GM23338 (cell line): ENCODE measurements at regions not wholly inside any gene's neighbourhood (a gene's known extent, or its start where the extent isn't known, plus 50 kb on each side); places are given as distances from the start of the nearest gene placed in this dataset.

Experiments
- ATAC-seq: fragments of 200-7000 bp; cut with Tn5 transposase; 3 replicates; pipeline ENCODE4 v1.9.1; 2020
- DNase-seq: peaks from one replicate; pipeline ENCODE4 v3.0.0-alpha.2; 2015; ENCODE audit warnings: low spot score
- H2AFZ ChIP-seq: fragments of 200-600 bp; sonication (generic); 2 replicates; pipeline ENCODE4 v1.8.0; 2016; ENCODE audit warnings: antibody characterized with exemption, mild to moderate bottlenecking, moderate library complexity
- H3F3A ChIP-seq: fragments of 200-600 bp; sonication (generic); replicated peaks from 2 replicates; pipeline ENCODE4 v1.8.0; 2017; ENCODE audit warnings: antibody characterized with exemption, mixed run types, low read depth
- H3K27ac ChIP-seq: fragments of 200-600 bp; sonication (generic); 2 replicates; pipeline ENCODE4 v1.6.1; 2016; ENCODE audit warnings: low read depth
- H3K27me3 ChIP-seq: fragments of 200-600 bp; sonication (generic); 2 replicates; pipeline ENCODE4 v1.8.0; 2016; ENCODE audit warnings: mild to moderate bottlenecking, mixed run types, moderate library complexity; ENCODE audit not compliant: insufficient read depth
- H3K36me3 ChIP-seq: fragments of 200-600 bp; sonication (generic); 2 replicates; pipeline ENCODE4 v1.8.0; 2016; ENCODE audit warnings: mild to moderate bottlenecking; ENCODE audit not compliant: insufficient read depth
- H3K4me1 ChIP-seq: fragments of 200-600 bp; sonication (generic); 2 replicates; pipeline ENCODE4 v1.8.0; 2016; ENCODE audit warnings: mild to moderate bottlenecking, moderate library complexity; ENCODE audit not compliant: insufficient read depth
- H3K4me2 ChIP-seq: fragments of 200-600 bp; sonication (generic); 2 replicates; pipeline ENCODE4 v1.7.1; 2017; ENCODE audit warnings: mixed run types
- H3K4me3 ChIP-seq: fragments of 200-600 bp; sonication (generic); 2 replicates; pipeline ENCODE4 v1.6.1; 2016; ENCODE audit warnings: mixed run types
- H3K79me2 ChIP-seq: fragments of 200-600 bp; sonication (generic); replicated peaks from 2 replicates; pipeline ENCODE4 v1.8.0; 2017; ENCODE audit warnings: mild to moderate bottlenecking; ENCODE audit not compliant: insufficient read depth
- H3K9me2 ChIP-seq: fragments of 200-600 bp; sonication (generic); 2 replicates; pipeline ENCODE4 v1.8.0; 2017; ENCODE audit not compliant: insufficient read depth
- H4K20me1 ChIP-seq: fragments of 200-600 bp; sonication (generic); replicated peaks from 2 replicates; pipeline ENCODE4 v1.8.0; 2017; ENCODE audit warnings: mild to moderate bottlenecking; ENCODE audit not compliant: insufficient read depth
- H3K27ac Mint-ChIP-seq: 2 replicates; pipeline ENCODE4 v1.8.0; 2020; ENCODE audit warnings: inconsistent platforms, mild to moderate bottlenecking, moderate library complexity, mixed read lengths
- H3K27me3 Mint-ChIP-seq: 3 replicates; pipeline ENCODE4 v1.8.0; 2022; ENCODE audit warnings: low read depth, mild to moderate bottlenecking, moderate library complexity, mixed read lengths, inconsistent platforms; ENCODE audit not compliant: insufficient read depth, poor library complexity
- H3K36me3 Mint-ChIP-seq: 3 replicates; pipeline ENCODE4 v1.8.0; 2021; ENCODE audit warnings: low read depth, mild to moderate bottlenecking, inconsistent platforms, moderate library complexity, mixed read lengths
- H3K4me1 Mint-ChIP-seq: 3 replicates; pipeline ENCODE4 v1.8.0; 2020; ENCODE audit warnings: mild to moderate bottlenecking, inconsistent platforms, mixed read lengths
- H3K4me3 Mint-ChIP-seq: 3 replicates; pipeline ENCODE4 v1.8.0; 2021; ENCODE audit warnings: moderate library complexity, mild to moderate bottlenecking, inconsistent platforms, mixed read lengths
- H3K9me3 Mint-ChIP-seq: 3 replicates; pipeline ENCODE4 v1.8.0; 2020; ENCODE audit warnings: moderate library complexity, mild to moderate bottlenecking, inconsistent platforms, mixed read lengths
- CREB1 ChIP-seq: fragments of 250-450 bp; sonication (Bioruptor Pico); IDR thresholded peaks from 2 replicates; pipeline ENCODE4 v1.5.0; 2020; ENCODE audit warnings: low read depth, mild to moderate bottlenecking, moderate library complexity
- CTCF ChIP-seq, 2 experiments: fragments of 200-600 bp in 1 of 2; sonication (generic) in 1 of 2; conservative IDR thresholded peaks; 2 replicates each; pipeline versions ENCODE4 v1.5.1 to v1.6.1; 2016 to 2017; ENCODE audit warnings: antibody characterized with exemption in 2 of 2, low read depth in 2 of 2, mild to moderate bottlenecking in 2 of 2, moderate library complexity in 1 of 2
- ETS1 ChIP-seq: IDR thresholded peaks from 2 replicates; pipeline ENCODE4 v1.6.1; 2016; ENCODE audit warnings: antibody characterized with exemption
- EZH2 ChIP-seq: fragments of 200-600 bp; sonication (generic); IDR thresholded peaks from one replicate; pipeline ENCODE4 v1.8.0; 2017; ENCODE audit warnings: antibody characterized with exemption, mild to moderate bottlenecking, low read depth; ENCODE audit not compliant: unreplicated experiment
- EZH2phosphoT487 ChIP-seq: fragments of 200-600 bp; sonication (generic); IDR thresholded peaks from one replicate; pipeline ENCODE4 v1.8.1; 2018; ENCODE audit warnings: antibody characterized with exemption; ENCODE audit not compliant: unreplicated experiment
- JUNB ChIP-seq: IDR thresholded peaks from one replicate; pipeline ENCODE4 v1.6.1; 2016; ENCODE audit warnings: antibody characterized with exemption; ENCODE audit not compliant: unreplicated experiment
- NANOG ChIP-seq: IDR thresholded peaks from 2 replicates; pipeline ENCODE4 v1.6.1; 2016; ENCODE audit warnings: antibody characterized with exemption, borderline replicate concordance
- POLR2AphosphoS5 ChIP-seq: IDR thresholded peaks from 2 replicates; pipeline ENCODE4 v1.6.1; 2016; ENCODE audit warnings: antibody characterized with exemption, low read depth
- REST ChIP-seq: IDR thresholded peaks from one replicate; pipeline ENCODE4 v1.6.1; 2018; ENCODE audit warnings: antibody characterized with exemption; ENCODE audit not compliant: unreplicated experiment
- STAT1 ChIP-seq: IDR thresholded peaks from one replicate; pipeline ENCODE4 v1.6.1; 2016; ENCODE audit warnings: antibody characterized with exemption; ENCODE audit not compliant: unreplicated experiment
- ZNF114 ChIP-seq: fragments of 250-450 bp; sonication (Bioruptor Pico); IDR thresholded peaks from 2 replicates; pipeline ENCODE4 v1.5.0; 2020; ENCODE audit warnings: mild to moderate bottlenecking, moderate library complexity
- ZNF331 ChIP-seq: fragments of 250-450 bp; sonication (Bioruptor Pico); IDR thresholded peaks from 2 replicates; pipeline ENCODE4 v1.5.0; 2020; ENCODE audit warnings: low read depth, mild to moderate bottlenecking, moderate library complexity
- ZNF462 ChIP-seq: fragments of 250-450 bp; sonication (Bioruptor Pico); IDR thresholded peaks from 2 replicates; pipeline ENCODE4 v1.5.0; 2020; ENCODE audit warnings: mild to moderate bottlenecking, moderate library complexity

- ATAC-seq (no peak), DNase-seq (no peak)
- Histone ChIP-seq H3K36me3 (no peaks in the 10 kb centered on the region), H4K20me1 (no peaks in the 10 kb centered on the region), H2AFZ (no peak overlapping the region), H3K4me2 (no peak overlapping the region), H3K27me3 (no peaks in the 10 kb centered on the region), H3K4me1 (peaks cover 12% of the 10 kb centered on the region; the same call in 1 of the 2 replicates), H3K79me2 (no peaks in the 10 kb centered on the region), H3F3A (no peaks in the 10 kb centered on the region), H3K9me2 (no peaks in the 10 kb centered on the region), H3K27ac (no peak overlapping the region), H3K4me3 (no peak overlapping the region)
- H3K4me1 Mint-ChIP-seq = peaks cover 13% of the 10 kb centered on the region
- no peaks in the 10 kb centered on the region for H3K36me3 Mint-ChIP-seq
- no peak overlapping the region for H3K4me3 Mint-ChIP-seq
- TF ChIP-seq ZNF462 (CRISPR knock-in tag) (no peak), CREB1 (CRISPR knock-in tag) (no peak), EZH2 (no peak), ETS1 (no peak), POLR2AphosphoS5 (no peak), ZNF331 (no peak), CTCF (conservative IDR thresholded peaks at IDR 0.05; ENCODE audit: low read depth in 2 of 2) (no peak), JUNB (no peak), EZH2phosphoT487 (no peak), ZNF114 (CRISPR knock-in tag) (no peak), REST (no peak), NANOG (no peak), STAT1 (no peak)
- peaks cover 6% of the 10 kb centered on the region for H3K27me3 Mint-ChIP-seq
- H3K9me3 Mint-ChIP-seq = no peaks in the 10 kb centered on the region
- H3K27ac Mint-ChIP-seq = no peak overlapping the region
These were observed 127.4 kb upstream of the TRIM2 start for GRCh38 chr4:153076861-153077260.
